Liver (tissue), 8 donors: ENCODE measurements at regions not wholly inside any gene's neighbourhood (a gene's known extent, or its start where the extent isn't known, plus 50 kb on each side); places are given as distances from the start of the nearest gene placed in this dataset.
A peak's percentile ranks its signal among the peaks of the same experiment; 100 is the strongest.

Experiments used
- DNase-seq: peaks from one replicate; pipeline ENCODE4 v3.0.0-alpha.2; 2017; ENCODE audit warnings: low spot score
- H3K27ac ChIP-seq, 2 donors: one replicate each; pipeline ENCODE4 v1.7.0; 2013; ENCODE audit warnings: inconsistent platforms in 2 of 2, low read length in 2 of 2, control low read depth in 1 of 2, low read depth in 1 of 2, mild to moderate bottlenecking in 1 of 2
- H3K27me3 ChIP-seq, 4 donors: one replicate each; pipeline versions ENCODE4 v1.6.1 to v1.7.0; 2013; ENCODE audit warnings: low read length in 3 of 4, inconsistent platforms in 1 of 4, mild to moderate bottlenecking in 1 of 4, moderate library complexity in 1 of 4; ENCODE audit not compliant: control insufficient read depth in 4 of 4, insufficient read depth in 4 of 4
- H3K36me3 ChIP-seq, 4 donors: one replicate each; pipeline versions ENCODE4 v1.6.1 to v1.7.0; 2013; ENCODE audit warnings: low read length in 3 of 4, mild to moderate bottlenecking in 3 of 4, low read depth in 1 of 4, moderate library complexity in 1 of 4; ENCODE audit not compliant: control insufficient read depth in 4 of 4, insufficient read depth in 3 of 4
- H3K4me1 ChIP-seq, 4 donors: one replicate each; pipeline versions ENCODE4 v1.6.1 to v1.7.0; 2013; ENCODE audit warnings: low read length in 3 of 4, mild to moderate bottlenecking in 3 of 4, moderate library complexity in 1 of 4; ENCODE audit not compliant: control insufficient read depth in 4 of 4, insufficient read depth in 4 of 4
- H3K4me3 ChIP-seq, 3 donors: one replicate each; pipeline versions ENCODE4 v1.6.1 to v1.7.0; 2013; ENCODE audit warnings: low read length in 3 of 3, control low read depth in 1 of 3, low read depth in 1 of 3, mild to moderate bottlenecking in 1 of 3
- H3K9ac ChIP-seq, 2 donors: one replicate each; pipeline ENCODE4 v1.7.0; 2013; ENCODE audit warnings: low read length in 2 of 2, mild to moderate bottlenecking in 2 of 2, moderate library complexity in 2 of 2, control low read depth in 1 of 2, low read depth in 1 of 2
- H3K9me3 ChIP-seq, 4 donors: one replicate each; pipeline versions ENCODE4 v1.6.1 to v1.7.0; 2013; ENCODE audit warnings: low read length in 3 of 4; ENCODE audit not compliant: control insufficient read depth in 4 of 4
- EGR1 ChIP-seq, 2 donors: IDR thresholded peaks; 2 replicates each; pipeline ENCODE4 v1.6.1; 2016 to 2018; ENCODE audit warnings: antibody characterized with exemption in 2 of 2, low read depth in 2 of 2
- FOXA1 ChIP-seq: IDR thresholded peaks from 2 replicates; pipeline ENCODE4 v1.6.1; 2016; ENCODE audit warnings: antibody characterized with exemption
- FOXA2 ChIP-seq: IDR thresholded peaks from 2 replicates; pipeline ENCODE4 v1.6.1; 2016; ENCODE audit warnings: antibody characterized with exemption
- HNF4A ChIP-seq, 2 donors: conservative IDR thresholded peaks; 2 replicates each; pipeline ENCODE4 v1.6.1; 2016; ENCODE audit warnings: antibody characterized with exemption in 2 of 2, mild to moderate bottlenecking in 2 of 2
- HNF4G ChIP-seq: IDR thresholded peaks from 2 replicates; pipeline ENCODE4 v1.6.1; 2016; ENCODE audit warnings: antibody characterized with exemption
- NR2F2 ChIP-seq: IDR thresholded peaks from 2 replicates; pipeline ENCODE4 v1.6.1; 2016; ENCODE audit warnings: antibody characterized with exemption
- RAD21 ChIP-seq, 2 donors: IDR thresholded peaks; 2 replicates each; pipeline ENCODE4 v1.6.1; 2016; ENCODE audit warnings: antibody characterized with exemption in 2 of 2, mild to moderate bottlenecking in 2 of 2
- RXRA ChIP-seq, 2 donors: IDR thresholded peaks; 2 replicates each; pipeline ENCODE4 v1.6.1; 2017 to 2018; ENCODE audit warnings: antibody characterized with exemption in 2 of 2, mild to moderate bottlenecking in 1 of 2
- SP1 ChIP-seq: IDR thresholded peaks from 2 replicates; pipeline ENCODE4 v1.6.1; 2018; ENCODE audit warnings: antibody characterized with exemption, mild to moderate bottlenecking
- TAF1 ChIP-seq: conservative IDR thresholded peaks from 2 replicates; pipeline ENCODE4 v1.6.1; 2016; ENCODE audit warnings: antibody characterized with exemption, mild to moderate bottlenecking
- YY1 ChIP-seq: IDR thresholded peaks from 2 replicates; pipeline ENCODE4 v1.6.1; 2016; ENCODE audit warnings: antibody characterized with exemption, mild to moderate bottlenecking
- WGBS: extraction: QIAGEN DNeasy Blood & Tissue Kit; methylation state at CpG from one replicate; pipeline ENCODE4 v1.1.7; 2013; 5-methylcytosine and 5-hydroxymethylcytosine counted together
- TF ChIP-seq, protein P1 (sequence below): fragments of 150-350 bp; IDR thresholded peaks from 2 replicates; pipeline ENCODE4 v1.5.1; 2017; ENCODE audit warnings: improper control_type of control experiment, low read depth, low read length; ENCODE audit not compliant: missing input control
- TF ChIP-seq, protein P2 (sequence below): IDR thresholded peaks from 2 replicates; pipeline ENCODE4 v1.6.1; 2016; ENCODE audit warnings: antibody characterized with exemption
- TF ChIP-seq, protein P3 (sequence below): IDR thresholded peaks from 2 replicates; pipeline ENCODE4 v1.6.1; 2016; ENCODE audit warnings: antibody characterized with exemption
- TF ChIP-seq, protein P4 (sequence below): IDR thresholded peaks from 2 replicates; pipeline ENCODE4 v1.6.1; 2016; ENCODE audit warnings: antibody characterized with exemption
- TF ChIP-seq, protein P5 (sequence below): IDR thresholded peaks from 2 replicates; pipeline ENCODE4 v1.6.1; 2016; ENCODE audit warnings: antibody characterized with exemption, mild to moderate bottlenecking
- donor health status: healthy.
- donor health status: healthy.
- donor health status: healthy.
- donor health status: healthy.
- donor health status: healthy.

DNA sequence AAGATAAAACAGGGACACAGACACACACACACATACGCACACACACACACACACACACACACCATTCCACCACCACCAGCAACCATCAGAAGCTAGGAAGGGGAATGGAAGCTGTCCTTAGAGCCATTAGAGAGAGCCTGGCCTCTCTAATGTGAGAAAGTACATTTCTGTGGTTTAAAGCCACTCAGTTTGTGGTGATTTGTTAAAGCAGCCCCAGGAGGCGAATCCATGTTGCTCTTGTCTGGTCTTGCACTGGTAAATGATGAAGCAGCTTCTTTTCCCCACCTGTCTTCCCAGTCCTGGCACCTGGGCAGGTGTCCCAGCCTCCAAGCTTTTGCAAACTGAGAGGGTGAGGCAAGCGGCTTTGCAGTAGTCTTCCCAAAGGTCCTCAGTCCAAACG is 118.9 kb upstream of the KL start (continued):
- TF ChIP-seq, protein P1, sequence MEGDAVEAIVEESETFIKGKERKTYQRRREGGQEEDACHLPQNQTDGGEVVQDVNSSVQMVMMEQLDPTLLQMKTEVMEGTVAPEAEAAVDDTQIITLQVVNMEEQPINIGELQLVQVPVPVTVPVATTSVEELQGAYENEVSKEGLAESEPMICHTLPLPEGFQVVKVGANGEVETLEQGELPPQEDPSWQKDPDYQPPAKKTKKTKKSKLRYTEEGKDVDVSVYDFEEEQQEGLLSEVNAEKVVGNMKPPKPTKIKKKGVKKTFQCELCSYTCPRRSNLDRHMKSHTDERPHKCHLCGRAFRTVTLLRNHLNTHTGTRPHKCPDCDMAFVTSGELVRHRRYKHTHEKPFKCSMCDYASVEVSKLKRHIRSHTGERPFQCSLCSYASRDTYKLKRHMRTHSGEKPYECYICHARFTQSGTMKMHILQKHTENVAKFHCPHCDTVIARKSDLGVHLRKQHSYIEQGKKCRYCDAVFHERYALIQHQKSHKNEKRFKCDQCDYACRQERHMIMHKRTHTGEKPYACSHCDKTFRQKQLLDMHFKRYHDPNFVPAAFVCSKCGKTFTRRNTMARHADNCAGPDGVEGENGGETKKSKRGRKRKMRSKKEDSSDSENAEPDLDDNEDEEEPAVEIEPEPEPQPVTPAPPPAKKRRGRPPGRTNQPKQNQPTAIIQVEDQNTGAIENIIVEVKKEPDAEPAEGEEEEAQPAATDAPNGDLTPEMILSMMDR = no peak
- TF ChIP-seq, protein P2, sequence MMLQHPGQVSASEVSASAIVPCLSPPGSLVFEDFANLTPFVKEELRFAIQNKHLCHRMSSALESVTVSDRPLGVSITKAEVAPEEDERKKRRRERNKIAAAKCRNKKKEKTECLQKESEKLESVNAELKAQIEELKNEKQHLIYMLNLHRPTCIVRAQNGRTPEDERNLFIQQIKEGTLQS = no peak
- TF ChIP-seq YY1 (no peak), FOXA1 (no peak), FOXA2 (no peak), RXRA (IDR thresholded peaks at IDR 0.05) (no peak), EGR1 (IDR thresholded peaks at IDR 0.05; ENCODE audit: low read depth in 2 of 2) (no peak)

DNA sequence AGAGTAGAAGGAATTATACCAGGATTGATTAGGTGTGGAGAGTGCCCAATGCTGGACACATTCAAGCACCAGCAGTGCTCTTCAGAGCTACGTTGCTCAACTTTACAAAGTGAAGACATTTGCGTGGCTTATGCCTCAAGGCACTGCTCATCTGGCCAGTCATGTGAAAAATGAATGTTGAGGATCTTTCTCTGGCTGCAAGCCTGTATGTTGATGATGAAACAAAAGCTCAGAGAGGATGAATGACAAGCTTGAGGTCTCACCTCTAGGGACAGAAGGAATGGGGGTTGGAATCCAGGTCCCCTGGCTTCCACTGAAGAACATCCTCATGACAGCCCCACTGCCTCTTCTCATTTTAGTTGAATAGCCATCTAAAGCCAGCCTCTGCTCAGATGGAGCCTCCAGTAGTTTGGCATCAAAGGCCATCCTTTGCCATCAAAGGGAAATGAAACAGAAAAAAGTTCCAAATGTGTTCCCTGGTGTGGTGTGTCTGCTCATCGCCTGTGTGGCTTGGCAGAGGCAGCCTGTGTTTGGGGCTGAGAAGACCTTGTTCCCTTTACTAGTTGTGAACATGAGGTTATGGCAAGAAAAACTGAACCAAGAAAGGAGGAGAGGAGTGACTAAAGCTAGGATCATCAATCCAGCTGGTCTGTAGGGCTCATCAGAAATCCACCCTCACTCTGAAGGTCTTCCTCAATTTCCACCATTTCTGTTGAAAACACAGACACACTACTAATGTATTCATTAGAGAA is 114.0 kb upstream of the KL start:
- H3K9ac ChIP-seq = no peak overlapping the region
- H3K27me3 ChIP-seq = no peaks in the 10 kb centered on the region
- H3K27ac ChIP-seq = no peak overlapping the region
- no peaks in the 10 kb centered on the region for H3K9me3 ChIP-seq
- no peak overlapping the region for H3K4me3 ChIP-seq
- WGBS = 79% methylated on average over 3 of the region's 3 CpGs
- DNase-seq = no peak
- no peaks in the 10 kb centered on the region for H3K4me1 ChIP-seq
- no peaks in the 10 kb centered on the region for H3K36me3 ChIP-seq
- TF ChIP-seq TAF1 (no peak), SP1 (no peak), RAD21 (IDR thresholded peaks at IDR 0.05) (no peak)
- TF ChIP-seq, protein P3, sequence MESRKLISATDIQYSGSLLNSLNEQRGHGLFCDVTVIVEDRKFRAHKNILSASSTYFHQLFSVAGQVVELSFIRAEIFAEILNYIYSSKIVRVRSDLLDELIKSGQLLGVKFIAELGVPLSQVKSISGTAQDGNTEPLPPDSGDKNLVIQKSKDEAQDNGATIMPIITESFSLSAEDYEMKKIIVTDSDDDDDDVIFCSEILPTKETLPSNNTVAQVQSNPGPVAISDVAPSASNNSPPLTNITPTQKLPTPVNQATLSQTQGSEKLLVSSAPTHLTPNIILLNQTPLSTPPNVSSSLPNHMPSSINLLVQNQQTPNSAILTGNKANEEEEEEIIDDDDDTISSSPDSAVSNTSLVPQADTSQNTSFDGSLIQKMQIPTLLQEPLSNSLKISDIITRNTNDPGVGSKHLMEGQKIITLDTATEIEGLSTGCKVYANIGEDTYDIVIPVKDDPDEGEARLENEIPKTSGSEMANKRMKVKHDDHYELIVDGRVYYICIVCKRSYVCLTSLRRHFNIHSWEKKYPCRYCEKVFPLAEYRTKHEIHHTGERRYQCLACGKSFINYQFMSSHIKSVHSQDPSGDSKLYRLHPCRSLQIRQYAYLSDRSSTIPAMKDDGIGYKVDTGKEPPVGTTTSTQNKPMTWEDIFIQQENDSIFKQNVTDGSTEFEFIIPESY = no peak
- TF ChIP-seq, protein P4, sequence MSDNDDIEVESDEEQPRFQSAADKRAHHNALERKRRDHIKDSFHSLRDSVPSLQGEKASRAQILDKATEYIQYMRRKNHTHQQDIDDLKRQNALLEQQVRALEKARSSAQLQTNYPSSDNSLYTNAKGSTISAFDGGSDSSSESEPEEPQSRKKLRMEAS = no peak

DNA sequence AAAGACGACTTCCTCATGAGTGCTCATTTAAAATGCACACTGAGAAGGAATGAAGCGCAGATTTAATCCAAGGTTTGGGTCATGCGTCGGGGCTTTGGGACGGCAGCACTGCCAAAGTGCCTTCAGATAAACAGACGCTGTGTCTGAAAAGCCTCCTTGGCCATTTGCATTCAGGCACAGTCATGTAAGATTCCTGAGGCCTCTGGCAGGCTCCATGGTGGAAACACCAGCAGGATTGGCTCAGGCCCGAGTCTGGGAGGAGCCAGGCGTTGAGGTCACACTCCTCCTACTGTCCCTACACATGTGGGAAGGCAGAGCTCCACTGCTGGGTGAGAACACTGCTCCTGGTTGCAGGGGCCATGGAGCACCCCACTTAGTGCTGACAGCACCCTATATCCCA is 113.3 kb upstream of the KL start:
- no peak overlapping the region for H3K27ac ChIP-seq
- 68% methylated on average over 8 of the region's 8 CpGs for WGBS
- H3K27me3 ChIP-seq = no peaks in the 10 kb centered on the region
- H3K4me3 ChIP-seq = no peak overlapping the region
- no peaks in the 10 kb centered on the region for H3K4me1 ChIP-seq
- no peak overlapping the region for H3K9ac ChIP-seq
- H3K36me3 ChIP-seq = no peaks in the 10 kb centered on the region
- H3K9me3 ChIP-seq = no peaks in the 10 kb centered on the region
- no peak for DNase-seq
- no peak for TF ChIP-seq YY1
- peak; percentile 12 for TF ChIP-seq NR2F2

DNA sequence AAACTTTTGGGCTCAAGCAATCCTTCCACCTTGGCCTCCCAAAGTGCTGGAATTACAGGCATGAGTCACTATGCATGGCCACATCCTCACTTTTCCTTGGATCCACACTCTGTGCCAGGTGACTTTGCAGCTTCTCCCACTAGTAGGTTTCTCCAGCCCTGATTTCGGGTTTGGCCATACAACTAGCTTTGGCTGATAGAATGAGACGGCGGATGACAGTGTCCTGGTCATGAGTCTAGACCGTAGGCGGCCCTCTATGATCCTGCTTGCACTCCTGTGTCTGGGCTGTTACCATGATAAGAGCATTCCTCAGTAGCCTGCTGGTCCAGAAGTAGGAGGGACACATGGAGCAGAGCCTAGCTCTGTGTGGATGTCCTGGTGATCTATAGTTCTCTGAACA is 112.5 kb upstream of the KL start:
- H3K27ac ChIP-seq = no peak overlapping the region
- H3K9ac ChIP-seq = no peak overlapping the region
- no peak overlapping the region for H3K4me3 ChIP-seq
- H3K36me3 ChIP-seq = no peaks in the 10 kb centered on the region
- H3K27me3 ChIP-seq = no peaks in the 10 kb centered on the region
- DNase-seq = no peak
- 93% methylated on average over 5 of the region's 5 CpGs for WGBS
- H3K4me1 ChIP-seq = no peaks in the 10 kb centered on the region
- no peaks in the 10 kb centered on the region for H3K9me3 ChIP-seq
- TF ChIP-seq, protein P3 = no peak
- TF ChIP-seq FOXA2 = no peak
- TF ChIP-seq FOXA1 = no peak
- TF ChIP-seq, protein P5, sequence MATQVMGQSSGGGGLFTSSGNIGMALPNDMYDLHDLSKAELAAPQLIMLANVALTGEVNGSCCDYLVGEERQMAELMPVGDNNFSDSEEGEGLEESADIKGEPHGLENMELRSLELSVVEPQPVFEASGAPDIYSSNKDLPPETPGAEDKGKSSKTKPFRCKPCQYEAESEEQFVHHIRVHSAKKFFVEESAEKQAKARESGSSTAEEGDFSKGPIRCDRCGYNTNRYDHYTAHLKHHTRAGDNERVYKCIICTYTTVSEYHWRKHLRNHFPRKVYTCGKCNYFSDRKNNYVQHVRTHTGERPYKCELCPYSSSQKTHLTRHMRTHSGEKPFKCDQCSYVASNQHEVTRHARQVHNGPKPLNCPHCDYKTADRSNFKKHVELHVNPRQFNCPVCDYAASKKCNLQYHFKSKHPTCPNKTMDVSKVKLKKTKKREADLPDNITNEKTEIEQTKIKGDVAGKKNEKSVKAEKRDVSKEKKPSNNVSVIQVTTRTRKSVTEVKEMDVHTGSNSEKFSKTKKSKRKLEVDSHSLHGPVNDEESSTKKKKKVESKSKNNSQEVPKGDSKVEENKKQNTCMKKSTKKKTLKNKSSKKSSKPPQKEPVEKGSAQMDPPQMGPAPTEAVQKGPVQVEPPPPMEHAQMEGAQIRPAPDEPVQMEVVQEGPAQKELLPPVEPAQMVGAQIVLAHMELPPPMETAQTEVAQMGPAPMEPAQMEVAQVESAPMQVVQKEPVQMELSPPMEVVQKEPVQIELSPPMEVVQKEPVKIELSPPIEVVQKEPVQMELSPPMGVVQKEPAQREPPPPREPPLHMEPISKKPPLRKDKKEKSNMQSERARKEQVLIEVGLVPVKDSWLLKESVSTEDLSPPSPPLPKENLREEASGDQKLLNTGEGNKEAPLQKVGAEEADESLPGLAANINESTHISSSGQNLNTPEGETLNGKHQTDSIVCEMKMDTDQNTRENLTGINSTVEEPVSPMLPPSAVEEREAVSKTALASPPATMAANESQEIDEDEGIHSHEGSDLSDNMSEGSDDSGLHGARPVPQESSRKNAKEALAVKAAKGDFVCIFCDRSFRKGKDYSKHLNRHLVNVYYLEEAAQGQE = no peak
- no peak for TF ChIP-seq SP1
- TF ChIP-seq RAD21 (IDR thresholded peaks at IDR 0.05) = no peak
- no peak for TF ChIP-seq HNF4G
- TF ChIP-seq HNF4A (conservative IDR thresholded peaks at IDR 0.05) = no peak
- TF ChIP-seq EGR1 (IDR thresholded peaks at IDR 0.05; ENCODE audit: low read depth in 2 of 2) = no peak
- no peak for TF ChIP-seq RXRA (IDR thresholded peaks at IDR 0.05)
- no peak for TF ChIP-seq NR2F2
